NB4 (cell line): ENCODE measurements at regions not wholly inside any gene's neighbourhood (a gene's known extent, or its start where the extent isn't known, plus 50 kb on each side); places are given as distances from the start of the nearest gene placed in this dataset.

ENCODE experiments used
- DNase-seq: peaks from one replicate; pipeline ENCODE4 v3.0.0; 2010; ENCODE audit warnings: low read depth
- H3K4me3 ChIP-seq: one replicate; pipeline ENCODE4 v1.5.1; 2011; ENCODE audit warnings: mild to moderate bottlenecking, low read depth, low read length, moderate library complexity
- MAX ChIP-seq: IDR thresholded peaks from 2 replicates; pipeline ENCODE4 v1.6.1; 2011; ENCODE audit warnings: low read depth, low read length
- MYC ChIP-seq: IDR thresholded peaks from 2 replicates; pipeline ENCODE4 v1.6.1; 2011; ENCODE audit warnings: low read depth, low read length
- POLR2A ChIP-seq: IDR thresholded peaks from 2 replicates; pipeline ENCODE4 v1.6.1; 2011; ENCODE audit warnings: mild to moderate bottlenecking; ENCODE audit not compliant: insufficient read length; ENCODE audit errors: extremely low read depth
- TF ChIP-seq, protein P1 (sequence below): IDR thresholded peaks from one replicate; pipeline ENCODE4 v1.5.1; 2012; ENCODE audit warnings: low read depth, low read length

DNA sequence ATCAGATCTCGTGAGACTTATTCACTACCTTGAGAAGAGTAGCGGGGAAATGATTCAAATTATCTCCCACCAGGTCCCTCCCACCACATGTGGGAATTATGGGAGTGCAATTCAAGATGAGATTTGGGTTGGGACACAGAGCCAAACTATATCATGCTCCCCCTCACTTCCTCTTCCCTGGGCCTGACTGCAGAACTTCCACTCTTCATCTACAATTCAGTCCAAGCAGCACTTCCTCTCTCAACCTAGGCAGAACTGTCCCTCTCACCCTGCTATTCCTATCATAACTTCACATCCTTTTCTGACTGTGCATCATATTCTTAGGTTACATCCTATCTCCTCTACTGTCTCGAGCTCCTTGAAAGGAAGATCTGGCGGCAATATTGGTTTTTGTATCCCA lies 184.0 kb upstream of the HDDC2 start:
- TF ChIP-seq, protein P1, sequence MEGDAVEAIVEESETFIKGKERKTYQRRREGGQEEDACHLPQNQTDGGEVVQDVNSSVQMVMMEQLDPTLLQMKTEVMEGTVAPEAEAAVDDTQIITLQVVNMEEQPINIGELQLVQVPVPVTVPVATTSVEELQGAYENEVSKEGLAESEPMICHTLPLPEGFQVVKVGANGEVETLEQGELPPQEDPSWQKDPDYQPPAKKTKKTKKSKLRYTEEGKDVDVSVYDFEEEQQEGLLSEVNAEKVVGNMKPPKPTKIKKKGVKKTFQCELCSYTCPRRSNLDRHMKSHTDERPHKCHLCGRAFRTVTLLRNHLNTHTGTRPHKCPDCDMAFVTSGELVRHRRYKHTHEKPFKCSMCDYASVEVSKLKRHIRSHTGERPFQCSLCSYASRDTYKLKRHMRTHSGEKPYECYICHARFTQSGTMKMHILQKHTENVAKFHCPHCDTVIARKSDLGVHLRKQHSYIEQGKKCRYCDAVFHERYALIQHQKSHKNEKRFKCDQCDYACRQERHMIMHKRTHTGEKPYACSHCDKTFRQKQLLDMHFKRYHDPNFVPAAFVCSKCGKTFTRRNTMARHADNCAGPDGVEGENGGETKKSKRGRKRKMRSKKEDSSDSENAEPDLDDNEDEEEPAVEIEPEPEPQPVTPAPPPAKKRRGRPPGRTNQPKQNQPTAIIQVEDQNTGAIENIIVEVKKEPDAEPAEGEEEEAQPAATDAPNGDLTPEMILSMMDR = no peak
- TF ChIP-seq POLR2A (no peak), MYC (no peak), MAX (no peak)
- DNase-seq = peak; percentile 8
- H3K4me3 ChIP-seq = no peak overlapping the region

GRCh38 chr6:125486881-125487280 lies 185.1 kb upstream of the HDDC2 start:
- no peak for DNase-seq
- H3K4me3 ChIP-seq = no peak overlapping the region
- TF ChIP-seq MAX = no peak
- TF ChIP-seq, protein P1 = no peak
- no peak for TF ChIP-seq POLR2A
- no peak for TF ChIP-seq MYC

GRCh38 chr6:125489579-125490285 lies 188.0 kb upstream of the HDDC2 start:
- H3K4me3 ChIP-seq = no peak overlapping the region
- DNase-seq = no peak
- TF ChIP-seq MAX (no peak), MYC (no peak), POLR2A (no peak)
- TF ChIP-seq, protein P1 = no peak

DNA sequence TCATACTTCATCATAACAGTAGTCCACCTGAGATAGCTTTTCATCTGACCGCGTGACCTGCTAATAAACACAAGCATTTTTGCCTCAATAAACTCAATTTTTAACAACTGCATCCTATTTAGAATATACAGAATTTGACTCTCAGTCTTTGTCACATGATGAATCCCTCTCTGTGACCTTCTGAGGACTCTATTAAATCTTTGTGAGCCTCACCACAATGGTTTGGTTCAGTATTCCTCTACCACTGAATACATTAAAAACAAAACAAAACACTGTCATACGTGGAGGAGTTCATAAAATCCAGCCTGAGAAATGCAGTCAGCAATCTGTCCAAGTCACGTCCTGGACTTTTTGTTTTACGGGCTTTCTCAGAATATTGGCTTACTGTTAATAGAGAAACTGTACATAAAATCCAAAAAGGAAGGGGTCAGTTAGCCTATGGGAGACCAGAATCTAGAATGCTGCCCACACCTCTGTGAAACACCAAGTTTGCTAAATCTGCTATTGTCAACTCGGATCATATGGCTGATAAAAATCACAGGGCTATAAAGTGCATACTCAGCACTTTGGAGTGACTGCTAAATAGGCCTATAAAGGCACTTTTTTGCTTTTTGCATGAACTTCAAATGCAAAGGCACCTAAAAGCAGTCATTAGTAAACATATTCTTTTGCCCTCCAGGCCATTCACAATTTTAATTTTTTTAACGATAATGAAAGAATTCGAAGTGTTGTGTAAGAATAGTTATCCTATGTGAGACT lies 190.3 kb upstream of the HDDC2 start:
- no peak for DNase-seq
- H3K4me3 ChIP-seq = no peak overlapping the region
- TF ChIP-seq POLR2A (no peak), MAX (no peak), MYC (no peak)
- TF ChIP-seq, protein P1 = no peak

DNA sequence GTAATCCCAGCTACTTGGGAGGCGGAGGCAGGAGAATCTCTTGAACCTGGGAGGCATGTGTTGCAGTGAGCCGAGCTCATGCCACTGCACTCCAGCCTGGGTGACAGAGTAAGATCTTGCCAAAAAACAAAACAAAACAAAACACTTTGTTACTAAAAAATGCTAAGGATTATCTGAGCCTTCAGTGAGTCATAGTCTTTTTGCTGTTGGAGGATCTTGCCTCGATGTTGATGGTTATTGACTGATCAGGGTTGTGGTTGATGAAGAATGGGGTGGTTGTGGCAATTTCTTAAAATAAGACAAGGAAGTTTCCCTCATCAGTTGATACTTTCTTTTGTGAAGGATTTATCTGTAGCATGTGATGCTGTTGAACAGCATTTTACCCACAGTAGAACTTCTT lies 196.8 kb upstream of the HDDC2 start:
- H3K4me3 ChIP-seq = no peak overlapping the region
- TF ChIP-seq, protein P1 = no peak
- TF ChIP-seq MYC (no peak), POLR2A (no peak), MAX (no peak)
- no peak for DNase-seq

DNA sequence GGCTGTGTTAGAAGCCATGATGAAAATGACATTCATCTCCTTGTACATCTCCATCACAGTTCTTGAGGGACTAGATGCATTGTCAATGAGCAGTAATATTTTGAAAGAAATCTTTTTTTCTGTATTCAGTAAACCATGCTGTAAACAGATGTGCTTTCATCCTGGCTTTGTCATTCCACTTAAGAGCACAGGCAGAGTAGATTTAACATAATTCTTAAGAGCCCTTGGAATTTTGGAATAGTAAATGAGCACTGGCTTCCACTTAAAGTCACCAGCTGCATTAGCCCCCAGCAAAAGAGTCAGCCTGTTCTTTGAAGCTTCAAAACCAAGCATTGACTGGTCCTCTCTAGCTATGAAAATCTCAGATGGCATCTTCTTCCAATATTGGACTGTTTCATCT lies 197.8 kb upstream of the HDDC2 start:
- no peak for DNase-seq
- TF ChIP-seq, protein P1 = no peak
- TF ChIP-seq MAX (no peak), MYC (no peak), POLR2A (no peak)
- no peak overlapping the region for H3K4me3 ChIP-seq
